A549 (cell line): ENCODE measurements at regions not wholly inside any gene's neighbourhood (a gene's known extent, or its start where the extent isn't known, plus 50 kb on each side); places are given as distances from the start of the nearest gene placed in this dataset.

Experiments used
- BHLHE40 ChIP-seq: IDR thresholded peaks from 2 replicates; pipeline ENCODE4 v1.6.1; 2012; ENCODE audit warnings: low read depth, low read length, inconsistent platforms
- CBX8 ChIP-seq: fragments of 200-600 bp; sonication (generic); IDR thresholded peaks from 2 replicates; pipeline ENCODE4 v1.6.1; 2016
- CEBPB ChIP-seq, 2 experiments: fragments of >200 bp in 1 of 2; sonication (Bioruptor Twin) in 1 of 2; formaldehyde crosslinking in 1 of 2; IDR thresholded peaks; 2 replicates each; pipeline ENCODE4 v1.6.1; 2012 to 2016
- POLR2A ChIP-seq: IDR thresholded peaks from 2 replicates; pipeline ENCODE4 v1.6.1; 2012; ENCODE audit warnings: mild to moderate bottlenecking, low read length
- RNF2 ChIP-seq: fragments of 200-600 bp; sonication (generic); IDR thresholded peaks from 2 replicates; pipeline ENCODE4 v1.6.1; 2016; ENCODE audit warnings: low read depth, mild to moderate bottlenecking, antibody characterized with exemption, moderate library complexity, borderline replicate concordance
- SMC3 ChIP-seq: fragments of >200 bp; sonication (Bioruptor Twin); formaldehyde crosslinking; IDR thresholded peaks from 3 replicates; pipeline ENCODE4 v1.6.1; 2018; ENCODE audit warnings: inconsistent platforms
- SREBF2 ChIP-seq: fragments of 450-650 bp; IDR thresholded peaks from 2 replicates; pipeline ENCODE4 v1.6.1; 2014; ENCODE audit warnings: mild to moderate bottlenecking, moderate library complexity
- TF ChIP-seq, protein P1 (sequence below): fragments of >200 bp; sonication (Bioruptor Twin); formaldehyde crosslinking; IDR thresholded peaks from 3 replicates; pipeline ENCODE4 v1.5.1; 2016

DNA sequence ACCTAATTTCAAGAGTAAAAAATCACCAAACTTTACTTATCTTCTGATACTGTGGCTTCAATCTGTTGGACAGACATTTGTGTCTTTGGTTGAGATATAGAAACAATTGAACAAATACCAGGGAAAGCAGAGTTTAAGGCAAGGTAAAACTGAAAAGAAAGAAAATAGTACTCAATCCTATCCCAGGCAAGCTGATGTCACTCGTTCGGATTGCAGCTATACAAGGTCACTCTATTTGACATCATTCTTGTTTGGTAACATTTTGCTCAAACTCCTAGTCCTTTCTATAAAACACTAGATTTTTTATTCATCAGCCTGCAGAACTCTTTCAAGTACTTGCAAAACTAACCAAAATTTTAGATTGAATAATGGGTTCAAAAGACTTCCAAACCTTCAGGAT, 91.9 kb upstream of the ANKRD55 start:
- TF ChIP-seq SMC3 (no peak), BHLHE40 (no peak), RNF2 (no peak), CBX8 (no peak), CEBPB (IDR thresholded peaks at IDR 0.05) (no peak), POLR2A (no peak), SREBF2 (no peak)
- TF ChIP-seq, protein P1, sequence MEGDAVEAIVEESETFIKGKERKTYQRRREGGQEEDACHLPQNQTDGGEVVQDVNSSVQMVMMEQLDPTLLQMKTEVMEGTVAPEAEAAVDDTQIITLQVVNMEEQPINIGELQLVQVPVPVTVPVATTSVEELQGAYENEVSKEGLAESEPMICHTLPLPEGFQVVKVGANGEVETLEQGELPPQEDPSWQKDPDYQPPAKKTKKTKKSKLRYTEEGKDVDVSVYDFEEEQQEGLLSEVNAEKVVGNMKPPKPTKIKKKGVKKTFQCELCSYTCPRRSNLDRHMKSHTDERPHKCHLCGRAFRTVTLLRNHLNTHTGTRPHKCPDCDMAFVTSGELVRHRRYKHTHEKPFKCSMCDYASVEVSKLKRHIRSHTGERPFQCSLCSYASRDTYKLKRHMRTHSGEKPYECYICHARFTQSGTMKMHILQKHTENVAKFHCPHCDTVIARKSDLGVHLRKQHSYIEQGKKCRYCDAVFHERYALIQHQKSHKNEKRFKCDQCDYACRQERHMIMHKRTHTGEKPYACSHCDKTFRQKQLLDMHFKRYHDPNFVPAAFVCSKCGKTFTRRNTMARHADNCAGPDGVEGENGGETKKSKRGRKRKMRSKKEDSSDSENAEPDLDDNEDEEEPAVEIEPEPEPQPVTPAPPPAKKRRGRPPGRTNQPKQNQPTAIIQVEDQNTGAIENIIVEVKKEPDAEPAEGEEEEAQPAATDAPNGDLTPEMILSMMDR: no peak
